Gastroesophageal sphincter (tissue), 3 donors: ENCODE measurements at regions not wholly inside any gene's neighbourhood (a gene's known extent, or its start where the extent isn't known, plus 50 kb on each side); places are given as distances from the start of the nearest gene placed in this dataset.

Source experiments
- CTCF ChIP-seq, 4 experiments: fragments of 200-600 bp in 2 of 4; fragments of 450-650 bp in 2 of 4; sonication (generic) in 1 of 4; IDR thresholded peaks; one replicate each; pipeline ENCODE4 v1.5.1; 2017 to 2019; ENCODE audit warnings: antibody characterized with exemption in 4 of 4, mild to moderate bottlenecking in 2 of 4, moderate library complexity in 2 of 4
- EP300 ChIP-seq: sonication (generic); formaldehyde crosslinking; IDR thresholded peaks from one replicate; pipeline ENCODE4 v1.6.1; 2017; ENCODE audit warnings: antibody characterized with exemption, mild to moderate bottlenecking
- POLR2A ChIP-seq, 2 donors: fragments of 450-650 bp; IDR thresholded peaks; one replicate each; pipeline ENCODE4 v1.6.1; 2017; ENCODE audit warnings: antibody characterized with exemption in 2 of 2, mild to moderate bottlenecking in 2 of 2, moderate library complexity in 1 of 2
- POLR2AphosphoS5 ChIP-seq: sonication (generic); formaldehyde crosslinking; IDR thresholded peaks from one replicate; pipeline ENCODE4 v1.6.1; 2017; ENCODE audit warnings: antibody characterized with exemption

GRCh38 chr4:174005422-174005821, 278.0 kb downstream of the FBXO8 start:
- TF ChIP-seq CTCF (IDR thresholded peaks at IDR 0.05) (no peak), POLR2A (IDR thresholded peaks at IDR 0.05) (no peak), POLR2AphosphoS5 (no peak), EP300 (no peak)
